IMR-90 (cell line): ENCODE measurements at regions not wholly inside any gene's neighbourhood (a gene's known extent, or its start where the extent isn't known, plus 50 kb on each side); places are given as distances from the start of the nearest gene placed in this dataset.

ENCODE experiments used
- ATAC-seq: fragments of 200-7000 bp; cut with Tn5 transposase; 2 replicates; pipeline ENCODE4 v1.9.1; 2020; ENCODE audit warnings: low read depth, mild to moderate bottlenecking, moderate library complexity
- BruUV-seq: library from RNA; stranded (reverse); fragments of 400-500 nt; replicated peaks from 2 replicates; lab custom pipeline; 2021; lab: Mats Ljungman, UMichigan
- CTCF ChIA-PET: fragments of 300-600 bp; formaldehyde crosslinking; extraction: SDS; loops from one replicate; lab custom pipeline; 2021; ENCODE audit warnings: antibody characterized with exemption; lab: Yijun Ruan, JAX
- POLR2A ChIA-PET: fragments of 300-600 bp; sonication (Branson Sonifier 250); formaldehyde crosslinking; loops from one replicate; lab custom pipeline; 2022; ENCODE audit warnings: antibody characterized with exemption; ENCODE audit not compliant: unreplicated experiment; lab: Charles Lee
- DNase-seq: peaks from one replicate; pipeline ENCODE4 v3.0.0; 2013
- H2AFZ ChIP-seq: replicated peaks from 2 replicates; pipeline ENCODE3; 2013; ENCODE audit warnings: low read length, mild to moderate bottlenecking; ENCODE audit not compliant: poor library complexity
- H2AK5ac ChIP-seq: 2 replicates; pipeline ENCODE4 v1.6.1; 2013; ENCODE audit warnings: low read depth, low read length, inconsistent platforms
- H2AK9ac ChIP-seq: replicated peaks from 2 replicates; pipeline ENCODE3; 2013; ENCODE audit warnings: mild to moderate bottlenecking, low read depth, low read length, moderate library complexity; ENCODE audit not compliant: poor library complexity
- H2BK120ac ChIP-seq: 2 replicates; pipeline ENCODE4 v1.6.1; 2013; ENCODE audit warnings: low read depth, low read length, inconsistent platforms
- H2BK15ac ChIP-seq: 3 replicates; pipeline ENCODE4 v1.6.1; 2013; ENCODE audit warnings: low read depth, low read length, inconsistent platforms
- H2BK20ac ChIP-seq: 2 replicates; pipeline ENCODE4 v1.6.1; 2013; ENCODE audit warnings: low read depth, mild to moderate bottlenecking, inconsistent platforms, low read length, moderate library complexity
- H2BK5ac ChIP-seq: 2 replicates; pipeline ENCODE4 v1.6.1; 2013; ENCODE audit warnings: mild to moderate bottlenecking, low read depth, low read length, inconsistent platforms; ENCODE audit not compliant: poor library complexity, severe bottlenecking
- H3K14ac ChIP-seq: replicated peaks from 2 replicates; pipeline ENCODE4 v1.6.1; 2013; ENCODE audit warnings: low read depth, low read length, inconsistent platforms
- H3K18ac ChIP-seq: 2 replicates; pipeline ENCODE4 v1.6.1; 2013; ENCODE audit warnings: low read depth, low read length, control low read depth
- H3K23ac ChIP-seq: 2 replicates; pipeline ENCODE4 v1.6.1; 2013; ENCODE audit warnings: low read depth, low read length, inconsistent platforms
- H3K27ac ChIP-seq: 2 replicates; pipeline ENCODE4 v1.5.1; 2013; ENCODE audit warnings: mild to moderate bottlenecking, control low read depth, low read length; ENCODE audit not compliant: insufficient read depth
- H3K27me3 ChIP-seq: 2 replicates; pipeline ENCODE4 v1.6.1; 2013; ENCODE audit warnings: low read length; ENCODE audit not compliant: control insufficient read depth, insufficient read depth
- H3K36me3 ChIP-seq: 2 replicates; pipeline ENCODE4 v1.6.1; 2013; ENCODE audit warnings: low read length, mixed read lengths; ENCODE audit not compliant: control insufficient read depth, insufficient read depth
- H3K4ac ChIP-seq: 2 replicates; pipeline ENCODE4 v1.6.1; 2013; ENCODE audit warnings: low read depth, low read length, inconsistent platforms
- H3K4me1 ChIP-seq: 2 replicates; pipeline ENCODE4 v1.6.1; 2013; ENCODE audit warnings: low read length, mixed read lengths; ENCODE audit not compliant: control insufficient read depth, insufficient read depth
- H3K4me2 ChIP-seq: 2 replicates; pipeline ENCODE4 v1.6.1; 2013; ENCODE audit warnings: low read depth, mild to moderate bottlenecking, control low read depth, low read length, moderate library complexity
- H3K4me3 ChIP-seq: 2 replicates; pipeline ENCODE4 v1.5.1; 2013; ENCODE audit warnings: low read depth, mild to moderate bottlenecking, control low read depth, low read length, moderate library complexity; ENCODE audit not compliant: insufficient read depth
- H3K56ac ChIP-seq: 2 replicates; pipeline ENCODE4 v1.6.1; 2013; ENCODE audit warnings: low read length, inconsistent platforms; ENCODE audit not compliant: insufficient read depth; ENCODE audit errors: extremely low read depth
- H3K79me1 ChIP-seq, 2 experiments: 2 replicates each; pipeline ENCODE4 v1.6.1; 2013; ENCODE audit warnings: low read length in 2 of 2, inconsistent platforms in 1 of 2, low read depth in 1 of 2
- H3K9ac ChIP-seq: 2 replicates; pipeline ENCODE4 v1.6.1; 2013; ENCODE audit warnings: low read depth, low read length, control low read depth
- H3K9me1 ChIP-seq: 2 replicates; pipeline ENCODE4 v1.6.1; 2013; ENCODE audit warnings: low read length, inconsistent platforms; ENCODE audit not compliant: insufficient read depth
- H3K9me3 ChIP-seq: 2 replicates; pipeline ENCODE4 v1.6.1; 2013; ENCODE audit warnings: low read length; ENCODE audit not compliant: control insufficient read depth, insufficient read depth
- H4K20me1 ChIP-seq: 2 replicates; pipeline ENCODE4 v1.6.1; 2013; ENCODE audit warnings: low read length, inconsistent platforms; ENCODE audit not compliant: insufficient read depth
- H4K5ac ChIP-seq: 2 replicates; pipeline ENCODE4 v1.6.1; 2013; ENCODE audit warnings: mild to moderate bottlenecking, low read depth, low read length, control low read depth
- H4K8ac ChIP-seq, 2 experiments: 2 replicates each; pipeline ENCODE4 v1.6.1; 2013; ENCODE audit warnings: low read depth in 2 of 2, low read length in 2 of 2, control low read depth in 1 of 2, inconsistent platforms in 1 of 2
- H4K91ac ChIP-seq: 2 replicates; pipeline ENCODE4 v1.6.1; 2013; ENCODE audit warnings: low read depth, low read length, inconsistent platforms; ENCODE audit not compliant: insufficient read depth
- BHLHE40 ChIP-seq: fragments of 150-350 bp; IDR thresholded peaks from 2 replicates; pipeline ENCODE4 v1.6.1; 2016; ENCODE audit warnings: mild to moderate bottlenecking, low read depth, low read length
- CEBPB ChIP-seq: IDR thresholded peaks from 2 replicates; pipeline ENCODE4 v1.6.1; 2012; ENCODE audit warnings: low read depth, low read length, improper control_type of control experiment
- CHD1 ChIP-seq: IDR thresholded peaks from 2 replicates; pipeline ENCODE4 v1.6.1; 2012; ENCODE audit warnings: low read depth, low read length, improper control_type of control experiment
- FOS ChIP-seq: fragments of 150-350 bp; IDR thresholded peaks from 2 replicates; pipeline ENCODE4 v1.6.1; 2016; ENCODE audit warnings: low read depth, low read length
- MAFK ChIP-seq: IDR thresholded peaks from 2 replicates; pipeline ENCODE4 v1.6.1; 2012; ENCODE audit warnings: low read depth, low read length, improper control_type of control experiment
- MAZ ChIP-seq: IDR thresholded peaks from 2 replicates; pipeline ENCODE4 v1.6.1; 2012; ENCODE audit warnings: low read depth, mild to moderate bottlenecking, low read length, improper control_type of control experiment, moderate library complexity, borderline replicate concordance
- MXI1 ChIP-seq: IDR thresholded peaks from 2 replicates; pipeline ENCODE4 v1.6.1; 2012; ENCODE audit warnings: low read depth, mild to moderate bottlenecking, low read length, moderate library complexity, borderline replicate concordance
- NFE2L2 ChIP-seq: fragments of 150-350 bp; IDR thresholded peaks from 2 replicates; pipeline ENCODE4 v1.6.1; 2016; ENCODE audit warnings: low read depth, mild to moderate bottlenecking, low read length
- POLR2A ChIP-seq: IDR thresholded peaks from 2 replicates; pipeline ENCODE4 v1.6.1; 2012; ENCODE audit warnings: mild to moderate bottlenecking, low read depth, low read length
- RAD21 ChIP-seq: IDR thresholded peaks from 2 replicates; pipeline ENCODE4 v1.6.1; 2012; ENCODE audit warnings: low read length, improper control_type of control experiment
- RCOR1 ChIP-seq: IDR thresholded peaks from 2 replicates; pipeline ENCODE4 v1.6.1; 2012; ENCODE audit warnings: mild to moderate bottlenecking, low read length, improper control_type of control experiment; ENCODE audit not compliant: insufficient replicate concordance
- RFX5 ChIP-seq: IDR thresholded peaks from 2 replicates; pipeline ENCODE4 v1.8.0; 2012; ENCODE audit warnings: low read depth, mild to moderate bottlenecking, low read length, moderate library complexity
- SMC3 ChIP-seq: fragments of 150-350 bp; IDR thresholded peaks from 2 replicates; pipeline ENCODE4 v1.6.1; 2016; ENCODE audit warnings: low read depth, mild to moderate bottlenecking, antibody characterized with exemption, low read length, moderate library complexity
- WGBS, 2 experiments: methylation state at CpG; one replicate each; pipeline versions ENCODE4 v1.1.5 to v1.1.7; 2013; ENCODE audit warnings: missing lambda C conversion rate in 2 of 2; ENCODE audit not compliant: insufficient read length in 1 of 2; ENCODE audit errors: extremely low coverage in 2 of 2; 5-methylcytosine and 5-hydroxymethylcytosine counted together
- dilution Hi-C: fragments of 300-500 bp; cut with HindIII; formaldehyde crosslinking; loops from one replicate; pipeline ENCODE4 v1.14.3; 2018; ENCODE audit warnings: low sequenced_read_pairs; ENCODE audit not compliant: unreplicated experiment
- in situ Hi-C: fragments of 300-500 bp; cut with MboI; formaldehyde crosslinking; loops from 3 replicates; pipeline ENCODE4 v1.14.3; 2019; ENCODE audit warnings: low sequenced_read_pairs, inconsistent platforms, mixed read lengths
- intact Hi-C: fragments of 100-400 bp; cut with micrococcal nuclease; formaldehyde crosslinking; loops from 2 replicates; pipeline ENCODE4 v1.10.0; 2022
- TF ChIP-seq, protein P1 (sequence below): fragments of 150-350 bp; IDR thresholded peaks from 2 replicates; pipeline ENCODE4 v1.6.1; 2016; ENCODE audit warnings: low read depth, mild to moderate bottlenecking, low read length, moderate library complexity, borderline replicate concordance
- TF ChIP-seq, protein P2 (sequence below): conservative IDR thresholded peaks from 2 replicates; pipeline ENCODE4 v1.5.1; 2012; ENCODE audit warnings: mild to moderate bottlenecking, low read depth, low read length, improper control_type of control experiment
- TF ChIP-seq, protein P3 (sequence below): fragments of 150-350 bp; IDR thresholded peaks from 2 replicates; pipeline ENCODE4 v1.6.1; 2017; ENCODE audit warnings: mild to moderate bottlenecking, antibody characterized with exemption, low read length, low read depth

DNA sequence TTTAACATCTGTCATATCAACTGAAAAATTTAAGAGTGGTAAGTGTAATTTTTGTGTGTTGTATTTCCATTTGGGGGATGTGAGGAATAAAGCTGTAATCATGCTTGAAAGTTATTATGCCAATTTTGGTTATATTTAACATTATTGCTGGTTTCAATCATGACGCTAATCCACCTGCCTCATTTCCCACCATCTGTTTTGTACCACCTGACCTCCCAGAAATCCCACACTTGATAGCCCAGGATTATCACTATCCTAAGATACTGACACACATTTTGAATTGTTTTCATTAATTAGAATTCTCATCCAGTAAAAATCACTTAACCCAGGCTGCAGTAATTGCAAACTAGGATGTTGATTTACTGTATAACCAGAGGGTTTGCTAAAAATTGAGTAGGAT, 1119.8 kb downstream of the AACS start:
- no peak for ATAC-seq
- CTCF ChIA-PET: no interaction called here
- BruUV-seq: no TSS peak
- Histone ChIP-seq H3K9ac (no peak overlapping the region), H3K79me1 (no peaks in the 10 kb centered on the region), H2BK120ac (no peak overlapping the region), H3K9me3 (peaks cover 16% of the 10 kb centered on the region), H2BK20ac (no peak overlapping the region), H3K4me2 (no peak overlapping the region), H4K20me1 (no peaks in the 10 kb centered on the region), H2AK9ac (no peak overlapping the region), H3K14ac (no peak overlapping the region), H3K23ac (no peak overlapping the region), H4K5ac (no peak overlapping the region), H2BK5ac (no peak overlapping the region), H3K4ac (no peak overlapping the region), H3K9me1 (no peaks in the 10 kb centered on the region), H3K36me3 (no peaks in the 10 kb centered on the region), H4K8ac (no peak overlapping the region), H4K91ac (no peak overlapping the region), H2AFZ (no peak overlapping the region), H3K4me1 (no peaks in the 10 kb centered on the region), H3K27me3 (no peaks in the 10 kb centered on the region), H2AK5ac (no peak overlapping the region), H3K27ac (no peak overlapping the region), H2BK15ac (no peak overlapping the region), H3K18ac (no peak overlapping the region), H3K4me3 (no peak overlapping the region), H3K56ac (no peak overlapping the region)
- dilution Hi-C loops (no loop called here), intact Hi-C loops (no loop called here), in situ Hi-C loops (no loop called here)
- DNase-seq: no peak
- TF ChIP-seq NFE2L2 (no peak), RAD21 (no peak), RFX5 (no peak), CHD1 (no peak), MAFK (no peak), BHLHE40 (no peak), POLR2A (no peak), RCOR1 (no peak), MXI1 (no peak), FOS (no peak), SMC3 (no peak), MAZ (no peak), CEBPB (no peak)
- TF ChIP-seq, protein P1, sequence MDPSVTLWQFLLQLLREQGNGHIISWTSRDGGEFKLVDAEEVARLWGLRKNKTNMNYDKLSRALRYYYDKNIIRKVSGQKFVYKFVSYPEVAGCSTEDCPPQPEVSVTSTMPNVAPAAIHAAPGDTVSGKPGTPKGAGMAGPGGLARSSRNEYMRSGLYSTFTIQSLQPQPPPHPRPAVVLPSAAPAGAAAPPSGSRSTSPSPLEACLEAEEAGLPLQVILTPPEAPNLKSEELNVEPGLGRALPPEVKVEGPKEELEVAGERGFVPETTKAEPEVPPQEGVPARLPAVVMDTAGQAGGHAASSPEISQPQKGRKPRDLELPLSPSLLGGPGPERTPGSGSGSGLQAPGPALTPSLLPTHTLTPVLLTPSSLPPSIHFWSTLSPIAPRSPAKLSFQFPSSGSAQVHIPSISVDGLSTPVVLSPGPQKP: no peak
- TF ChIP-seq, protein P2, sequence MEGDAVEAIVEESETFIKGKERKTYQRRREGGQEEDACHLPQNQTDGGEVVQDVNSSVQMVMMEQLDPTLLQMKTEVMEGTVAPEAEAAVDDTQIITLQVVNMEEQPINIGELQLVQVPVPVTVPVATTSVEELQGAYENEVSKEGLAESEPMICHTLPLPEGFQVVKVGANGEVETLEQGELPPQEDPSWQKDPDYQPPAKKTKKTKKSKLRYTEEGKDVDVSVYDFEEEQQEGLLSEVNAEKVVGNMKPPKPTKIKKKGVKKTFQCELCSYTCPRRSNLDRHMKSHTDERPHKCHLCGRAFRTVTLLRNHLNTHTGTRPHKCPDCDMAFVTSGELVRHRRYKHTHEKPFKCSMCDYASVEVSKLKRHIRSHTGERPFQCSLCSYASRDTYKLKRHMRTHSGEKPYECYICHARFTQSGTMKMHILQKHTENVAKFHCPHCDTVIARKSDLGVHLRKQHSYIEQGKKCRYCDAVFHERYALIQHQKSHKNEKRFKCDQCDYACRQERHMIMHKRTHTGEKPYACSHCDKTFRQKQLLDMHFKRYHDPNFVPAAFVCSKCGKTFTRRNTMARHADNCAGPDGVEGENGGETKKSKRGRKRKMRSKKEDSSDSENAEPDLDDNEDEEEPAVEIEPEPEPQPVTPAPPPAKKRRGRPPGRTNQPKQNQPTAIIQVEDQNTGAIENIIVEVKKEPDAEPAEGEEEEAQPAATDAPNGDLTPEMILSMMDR: no peak
- TF ChIP-seq, protein P3, sequence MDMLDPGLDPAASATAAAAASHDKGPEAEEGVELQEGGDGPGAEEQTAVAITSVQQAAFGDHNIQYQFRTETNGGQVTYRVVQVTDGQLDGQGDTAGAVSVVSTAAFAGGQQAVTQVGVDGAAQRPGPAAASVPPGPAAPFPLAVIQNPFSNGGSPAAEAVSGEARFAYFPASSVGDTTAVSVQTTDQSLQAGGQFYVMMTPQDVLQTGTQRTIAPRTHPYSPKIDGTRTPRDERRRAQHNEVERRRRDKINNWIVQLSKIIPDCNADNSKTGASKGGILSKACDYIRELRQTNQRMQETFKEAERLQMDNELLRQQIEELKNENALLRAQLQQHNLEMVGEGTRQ: no peak
- POLR2A ChIA-PET: no interaction called here
- WGBS, 2 experiments: no CpG with 5 or more reads among the region's 1 CpG
